ENCODE measurements at regions not wholly inside any gene's neighbourhood (a gene's known extent, or its start where the extent isn't known, plus 50 kb on each side); places are given as distances from the start of the nearest gene placed in this dataset.

GRCh38 chr2:118250001-118250400, 161.7 kb downstream of the INSIG2 start:
- TF ChIP-seq CTCF (IDR thresholded peaks at IDR 0.05): no peak
- no peak for TF ChIP-seq HDAC2 (IDR thresholded peaks at IDR 0.05)
- TF ChIP-seq POLR2A (IDR thresholded peaks at IDR 0.05; ENCODE audit: low read length): no peak
